ENCODE measurements at regions not wholly inside any gene's neighbourhood (a gene's known extent, or its start where the extent isn't known, plus 50 kb on each side); places are given as distances from the start of the nearest gene placed in this dataset.
"Not testable (repeated sequence)": the region's sequence is repeated elsewhere in the genome, so short reads cannot be mapped to it uniquely, and the experiment has no call there.

GRCh38 chr1:185446131-185446530 is 129.1 kb upstream of the IVNS1ABP start:
- no peak for FAIRE-seq
- no peak for DNase-seq (ENCODE audit: low spot score in 2 of 2)

GRCh38 chr1:185445594-185445993 is 128.6 kb upstream of the IVNS1ABP start:
- DNase-seq (ENCODE audit: low spot score in 2 of 2) = no peak
- FAIRE-seq = no peak

GRCh38 chr1:185444676-185445075 is 127.6 kb upstream of the IVNS1ABP start:
- FAIRE-seq = no peak
- no peak for DNase-seq (ENCODE audit: low spot score in 2 of 2)

- DNase-seq (ENCODE audit: low spot score in 2 of 2) = no peak
- no peak for FAIRE-seq
Measured at GRCh38 chr1:185442050-185442449, 125.0 kb upstream of the IVNS1ABP start.

GRCh38 chr1:185441605-185442004 is 124.6 kb upstream of the IVNS1ABP start:
- no peak for DNase-seq (ENCODE audit: low spot score in 2 of 2)

DNA sequence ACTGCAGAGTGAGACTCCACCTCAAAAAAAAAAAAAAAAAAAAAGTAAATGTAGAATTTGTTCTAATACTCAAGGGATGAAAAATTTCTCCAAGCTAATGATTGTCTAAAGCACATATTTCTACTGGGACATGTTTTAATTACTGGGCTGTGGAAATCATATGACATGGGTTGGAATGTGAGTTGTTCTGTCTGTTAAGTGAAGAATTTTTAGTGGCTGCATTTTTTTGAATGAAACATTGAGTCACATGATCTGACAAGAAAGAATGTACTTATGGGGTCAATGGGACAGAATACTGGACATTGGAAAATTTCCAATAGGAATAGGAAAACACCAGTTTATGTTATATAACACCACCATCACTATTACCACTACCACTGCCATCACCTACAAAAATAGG is 123.8 kb upstream of the IVNS1ABP start:
- DNase-seq (ENCODE audit: low spot score in 2 of 2) (no peak), FAIRE-seq (no peak)

More at GRCh38 chr1:185441605-185442004, 124.6 kb upstream of the IVNS1ABP start:
- FAIRE-seq = no peak

GRCh38 chr1:185439727-185440415 is 122.8 kb upstream of the IVNS1ABP start:
- DNase-seq (ENCODE audit: low spot score in 2 of 2) (no peak), FAIRE-seq (no peak)

DNA sequence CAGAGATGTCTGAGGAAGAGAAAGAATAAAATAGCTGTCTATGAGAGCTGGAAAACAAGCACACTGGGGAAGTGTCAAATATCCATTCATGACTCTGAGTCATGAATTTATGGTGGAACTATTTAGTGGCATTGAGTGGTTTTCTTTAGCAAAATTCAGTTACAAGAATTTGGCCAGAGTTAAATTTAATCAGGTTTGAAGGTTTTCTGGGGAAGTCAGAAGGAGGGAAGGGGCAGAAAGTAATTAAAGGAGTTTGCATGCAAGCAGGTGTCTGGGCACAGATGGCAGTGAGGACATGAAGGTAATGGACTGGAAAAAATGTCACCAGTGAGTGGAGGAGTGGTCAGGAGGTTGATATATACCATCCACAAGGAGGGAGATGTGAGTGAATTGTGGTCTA is 121.9 kb upstream of the IVNS1ABP start:
- DNase-seq (ENCODE audit: low spot score in 2 of 2) (no peak), FAIRE-seq (no peak)

- FAIRE-seq (no peak), DNase-seq (ENCODE audit: low spot score in 2 of 2) (no peak)
Measured at GRCh38 chr1:185435696-185436379, 118.8 kb upstream of the IVNS1ABP start.

GRCh38 chr1:185434721-185435120 is 117.7 kb upstream of the IVNS1ABP start:
- DNase-seq (ENCODE audit: low spot score in 2 of 2) = no peak
- no peak for FAIRE-seq

GRCh38 chr1:185433667-185434066 is 116.6 kb upstream of the IVNS1ABP start:
- DNase-seq (ENCODE audit: low spot score in 2 of 2) = no peak
- FAIRE-seq = no peak

DNA sequence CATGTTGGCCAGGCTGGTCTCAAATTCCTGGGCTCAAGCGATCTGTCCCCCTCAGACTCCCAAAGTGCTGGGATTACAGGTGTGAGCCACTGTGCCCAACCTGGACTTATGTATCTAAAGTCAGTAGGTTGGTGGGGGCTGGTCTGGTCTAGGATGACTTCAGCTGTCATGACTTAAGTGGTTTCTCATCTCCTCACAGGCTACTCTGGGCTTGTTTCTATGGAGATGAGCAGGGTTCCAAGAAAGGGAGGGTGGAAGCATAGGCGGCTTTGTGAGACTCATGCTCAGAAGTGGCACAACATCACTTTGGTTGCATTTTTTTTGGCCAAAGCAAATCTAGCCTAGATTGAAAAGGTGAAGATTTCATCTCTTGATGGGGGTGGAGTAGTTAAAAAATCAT is 115.9 kb upstream of the IVNS1ABP start:
- DNase-seq (ENCODE audit: low spot score in 2 of 2) (no peak), FAIRE-seq (no peak)

GRCh38 chr1:185431612-185432011 is 114.6 kb upstream of the IVNS1ABP start:
- no peak for FAIRE-seq
- no peak for DNase-seq (ENCODE audit: low spot score in 2 of 2)

DNA sequence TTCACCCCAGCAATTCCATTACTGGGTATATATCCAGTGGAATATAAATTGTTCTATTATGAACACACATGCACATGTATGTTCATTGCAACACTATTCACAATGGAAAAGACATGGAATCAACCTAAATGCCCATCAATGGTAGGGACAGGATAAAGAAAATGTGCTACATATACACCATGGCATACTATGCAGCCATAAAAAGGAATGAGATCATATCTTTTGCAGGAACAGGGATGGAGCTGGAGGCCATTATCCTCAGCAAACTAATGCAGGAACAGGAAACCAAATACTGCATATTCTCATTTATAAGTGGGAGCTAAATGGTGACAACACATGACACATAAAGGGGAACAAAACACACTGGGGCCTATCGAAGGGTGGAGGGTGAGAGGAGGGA is 112.6 kb upstream of the IVNS1ABP start:
- not testable (repeated sequence) for DNase-seq (ENCODE audit: low spot score in 2 of 2)

GRCh38 chr1:185427776-185428175 is 110.7 kb upstream of the IVNS1ABP start:
- no peak for FAIRE-seq
- no peak for DNase-seq (ENCODE audit: low spot score in 2 of 2)

More for the DNA sequence above, 112.6 kb upstream of the IVNS1ABP start:
- not testable (repeated sequence) for FAIRE-seq

DNA sequence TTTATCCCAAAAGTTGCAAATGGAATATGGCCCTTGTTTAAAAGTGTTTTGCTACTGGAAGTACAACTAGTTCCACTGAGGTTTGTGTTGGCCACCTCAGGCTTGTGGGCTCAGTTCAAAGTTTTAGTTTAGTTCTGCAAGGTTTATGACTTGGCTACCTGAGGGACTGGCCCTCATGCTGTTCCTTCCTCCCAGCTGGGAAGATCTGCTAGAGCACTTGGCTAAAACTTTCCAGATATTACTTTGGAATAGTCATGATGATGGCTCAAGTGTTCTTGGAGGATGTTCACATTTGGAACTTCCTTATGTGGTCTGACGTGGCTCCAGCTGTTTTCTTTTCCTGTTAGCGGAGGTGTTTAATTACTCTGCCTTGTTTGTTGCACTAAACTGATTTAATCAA is 110.2 kb upstream of the IVNS1ABP start:
- FAIRE-seq (no peak), DNase-seq (ENCODE audit: low spot score in 2 of 2) (no peak)

DNA sequence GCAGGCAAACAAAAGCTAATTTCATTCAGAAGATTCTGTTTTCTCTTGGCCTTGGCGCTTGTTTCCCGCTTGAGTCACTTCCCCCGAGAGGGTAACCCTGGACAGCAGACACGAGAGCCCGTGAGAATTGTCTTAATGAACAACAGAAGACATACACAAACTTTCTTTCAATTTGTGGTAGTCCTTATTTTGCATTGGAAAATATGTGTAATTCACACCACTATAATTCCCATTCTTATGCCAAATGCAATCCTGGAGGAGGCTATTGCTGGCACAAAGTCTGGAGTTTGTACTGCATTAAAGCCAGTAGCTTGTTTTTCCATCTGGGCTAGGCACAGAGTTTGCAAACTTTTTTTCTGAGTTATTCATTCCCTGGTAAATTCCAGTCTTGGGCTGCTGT is 109.8 kb upstream of the IVNS1ABP start:
- no peak for FAIRE-seq
- no peak for DNase-seq (ENCODE audit: low spot score in 2 of 2)

DNA sequence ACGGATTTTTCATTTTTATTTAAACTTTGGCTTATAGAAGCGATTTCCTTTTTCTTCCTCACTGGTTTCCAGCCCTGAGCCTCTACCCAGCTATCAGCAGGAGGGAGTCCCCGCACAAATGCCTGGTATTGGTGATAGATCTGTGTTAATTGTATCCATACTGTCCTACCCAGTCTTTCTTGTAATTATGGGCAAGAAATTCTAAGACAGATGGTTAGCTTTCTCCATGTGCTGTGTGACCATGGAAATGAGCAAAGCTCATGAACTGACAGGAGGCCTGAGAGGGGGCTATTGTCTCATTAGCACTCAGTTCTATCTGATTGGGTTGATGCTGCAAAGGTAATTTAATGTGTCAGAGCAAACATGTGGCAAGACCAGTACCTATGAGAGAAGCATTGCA is 108.1 kb upstream of the IVNS1ABP start:
- FAIRE-seq (no peak), DNase-seq (ENCODE audit: low spot score in 2 of 2) (no peak)

GRCh38 chr1:185421485-185422107 is 104.6 kb upstream of the IVNS1ABP start:
- DNase-seq (ENCODE audit: low spot score in 2 of 2) (no peak), FAIRE-seq (no peak)

- DNase-seq (ENCODE audit: low spot score in 2 of 2) = no peak
- no peak for FAIRE-seq
Measured at GRCh38 chr1:185420588-185421081, 103.6 kb upstream of the IVNS1ABP start.

GRCh38 chr1:185419718-185420117 is 102.7 kb upstream of the IVNS1ABP start:
- FAIRE-seq (no peak), DNase-seq (ENCODE audit: low spot score in 2 of 2) (no peak)

GRCh38 chr1:185418472-185418871 is 101.4 kb upstream of the IVNS1ABP start:
- FAIRE-seq = no peak
- DNase-seq (ENCODE audit: low spot score in 2 of 2) = no peak

Measured in frontal cortex (tissue), 3 donors.